ENCODE measurements at regions not wholly inside any gene's neighbourhood (a gene's known extent, or its start where the extent isn't known, plus 50 kb on each side); places are given as distances from the start of the nearest gene placed in this dataset.

GRCh38 chr3:6770397-6770690 lies 90.6 kb upstream of the GRM7 start:
- H3K27me3 ChIP-seq: no peaks in the 10 kb centered on the region
- H3K27ac ChIP-seq: no peak overlapping the region
- no peaks in the 10 kb centered on the region for H3K4me1 ChIP-seq
- no peaks in the 10 kb centered on the region for H3K36me3 ChIP-seq (ENCODE audit: low read depth, missing control alignments)
- TF ChIP-seq POLR2A (IDR thresholded peaks at IDR 0.05) (no peak), CTCF (IDR thresholded peaks at IDR 0.05) (no peak)
- intact Hi-C loops (cut with DNase I; ENCODE audit: low total_unique reads): no loop called here
- no peak for DNase-seq
- H3K4me3 ChIP-seq: no peak overlapping the region
- H3K9me3 ChIP-seq: no peaks in the 10 kb centered on the region

- TF ChIP-seq CTCF (IDR thresholded peaks at IDR 0.05) (no peak), POLR2A (IDR thresholded peaks at IDR 0.05) (no peak)
Measured at GRCh38 chr3:6771171-6771570, 89.7 kb upstream of the GRM7 start.

GRCh38 chr3:6779140-6779539 lies 81.8 kb upstream of the GRM7 start:
- Histone ChIP-seq H3K4me1 (no peaks in the 10 kb centered on the region), H3K4me3 (no peak overlapping the region), H3K9me3 (no peaks in the 10 kb centered on the region), H3K27ac (no peak overlapping the region), H3K36me3 (ENCODE audit: low read depth, missing control alignments) (no peaks in the 10 kb centered on the region), H3K27me3 (no peaks in the 10 kb centered on the region)
- WGBS, 2 donors: 94 to 97% methylated on average over 6 of the region's 6 CpGs
- intact Hi-C loops (cut with DNase I; ENCODE audit: low total_unique reads): no loop called here
- DNase-seq: no peak
- TF ChIP-seq POLR2A (IDR thresholded peaks at IDR 0.05) (no peak), CTCF (IDR thresholded peaks at IDR 0.05) (no peak)

More at GRCh38 chr3:6771171-6771570, 89.7 kb upstream of the GRM7 start:
- Histone ChIP-seq H3K36me3 (ENCODE audit: low read depth, missing control alignments) (no peaks in the 10 kb centered on the region), H3K4me1 (no peaks in the 10 kb centered on the region), H3K27ac (no peak overlapping the region), H3K9me3 (no peaks in the 10 kb centered on the region), H3K4me3 (no peak overlapping the region), H3K27me3 (no peaks in the 10 kb centered on the region)
- 70 to 71% methylated on average over 5 of the region's 5 CpGs for WGBS, 2 donors
- intact Hi-C loops (cut with DNase I; ENCODE audit: low total_unique reads): no loop called here
- no peak for DNase-seq

- Histone ChIP-seq H3K27ac (no peak overlapping the region), H3K4me3 (no peak overlapping the region), H3K36me3 (ENCODE audit: low read depth, missing control alignments) (no peaks in the 10 kb centered on the region), H3K9me3 (no peaks in the 10 kb centered on the region), H3K4me1 (no peaks in the 10 kb centered on the region), H3K27me3 (no peaks in the 10 kb centered on the region)
- 56 to 64% methylated on average over 3 of the region's 3 CpGs for WGBS, 2 donors
- intact Hi-C loops (cut with DNase I; ENCODE audit: low total_unique reads): no loop called here
- TF ChIP-seq POLR2A (IDR thresholded peaks at IDR 0.05) (no peak), CTCF (IDR thresholded peaks at IDR 0.05) (no peak)
- DNase-seq: no peak
Measured at GRCh38 chr3:6781092-6781491, 79.8 kb upstream of the GRM7 start.

GRCh38 chr3:6785726-6786125 lies 75.2 kb upstream of the GRM7 start:
- no peaks in the 10 kb centered on the region for H3K4me1 ChIP-seq
- no peaks in the 10 kb centered on the region for H3K27me3 ChIP-seq
- no peak overlapping the region for H3K27ac ChIP-seq
- H3K4me3 ChIP-seq: no peak overlapping the region
- H3K36me3 ChIP-seq (ENCODE audit: low read depth, missing control alignments): no peaks in the 10 kb centered on the region
- H3K9me3 ChIP-seq: no peaks in the 10 kb centered on the region
- no peak for DNase-seq
- no peak for TF ChIP-seq POLR2A (IDR thresholded peaks at IDR 0.05)
- no peak for TF ChIP-seq CTCF (IDR thresholded peaks at IDR 0.05)
- intact Hi-C loops (cut with DNase I; ENCODE audit: low total_unique reads): no loop called here
- WGBS, 2 donors: 52 to 65% methylated on average over 2 of the region's 2 CpGs

Measured in testis (tissue), 2 donors.